Hepatocyte (in vitro differentiated cells): ENCODE measurements at regions not wholly inside any gene's neighbourhood (a gene's known extent, or its start where the extent isn't known, plus 50 kb on each side); places are given as distances from the start of the nearest gene placed in this dataset.

Experiments used
- DNase-seq: peaks from one replicate; pipeline ENCODE4 v3.0.0-alpha.2; 2016; ENCODE audit warnings: low spot score
- H2AFZ ChIP-seq: fragments of 200-600 bp; sonication (generic); 2 replicates; pipeline ENCODE4 v1.6.0; 2016; ENCODE audit warnings: antibody characterized with exemption, mild to moderate bottlenecking
- H3K27ac ChIP-seq: fragments of 200-600 bp; sonication (generic); 2 replicates; pipeline ENCODE4 v1.5.1; 2016; ENCODE audit warnings: mild to moderate bottlenecking
- H3K27me3 ChIP-seq: fragments of 200-600 bp; sonication (generic); 2 replicates; pipeline ENCODE4 v1.6.1; 2016
- H3K36me3 ChIP-seq: fragments of 200-600 bp; sonication (generic); replicated peaks from 2 replicates; pipeline ENCODE4 v1.5.1; 2016; ENCODE audit warnings: low read depth; ENCODE audit not compliant: insufficient read depth
- H3K4me1 ChIP-seq: fragments of 200-600 bp; sonication (generic); 2 replicates; pipeline ENCODE4 v1.5.1; 2016; ENCODE audit warnings: mild to moderate bottlenecking, moderate library complexity; ENCODE audit not compliant: insufficient read depth
- H3K4me2 ChIP-seq: fragments of 200-600 bp; sonication (generic); 2 replicates; pipeline ENCODE4 v1.6.0; 2016
- H3K4me3 ChIP-seq: fragments of 200-600 bp; sonication (generic); 2 replicates; pipeline ENCODE4 v1.5.1; 2016; ENCODE audit warnings: mild to moderate bottlenecking
- H3K79me2 ChIP-seq: fragments of 200-600 bp; sonication (generic); 2 replicates; pipeline ENCODE4 v1.6.0; 2017; ENCODE audit warnings: mild to moderate bottlenecking
- H3K9me2 ChIP-seq: fragments of 200-600 bp; sonication (generic); replicated peaks from 2 replicates; pipeline ENCODE4 v1.6.0; 2017; ENCODE audit warnings: mild to moderate bottlenecking; ENCODE audit not compliant: insufficient read depth
- H3K9me3 ChIP-seq: fragments of 200-600 bp; sonication (generic); 2 replicates; pipeline ENCODE4 v1.5.1; 2016; ENCODE audit warnings: low read depth, mild to moderate bottlenecking
- H4K20me1 ChIP-seq: fragments of 200-600 bp; sonication (generic); 2 replicates; pipeline ENCODE4 v1.6.0; 2016; ENCODE audit warnings: mild to moderate bottlenecking; ENCODE audit not compliant: insufficient read depth, poor library complexity, severe bottlenecking
- CTCF ChIP-seq: fragments of 200-600 bp; sonication (generic); IDR thresholded peaks from 2 replicates; pipeline ENCODE4 v1.5.1; 2016; ENCODE audit warnings: antibody characterized with exemption, mild to moderate bottlenecking; ENCODE audit not compliant: poor library complexity
- EZH2 ChIP-seq: fragments of 200-600 bp; sonication (generic); IDR thresholded peaks from 2 replicates; pipeline ENCODE4 v1.6.1; 2016; ENCODE audit warnings: antibody characterized with exemption, mild to moderate bottlenecking, borderline replicate concordance
- EZH2phosphoT487 ChIP-seq: fragments of 200-600 bp; sonication (generic); IDR thresholded peaks from one replicate; pipeline ENCODE4 v1.6.1; 2018; ENCODE audit warnings: antibody characterized with exemption, mild to moderate bottlenecking, low read depth, moderate library complexity; ENCODE audit not compliant: unreplicated experiment, severe bottlenecking
- WGBS: methylation state at CpG from one replicate; pipeline ENCODE4 v1.1.6; 2016; ENCODE audit warnings: low lambda C conversion rate; ENCODE audit errors: missing lambda C conversion rate; 5-methylcytosine and 5-hydroxymethylcytosine counted together

- no peaks in the 10 kb centered on the region for H3K4me1 ChIP-seq
- H3K79me2 ChIP-seq = no peaks in the 10 kb centered on the region
- no peak overlapping the region for H3K4me2 ChIP-seq
- H3K9me2 ChIP-seq = no peaks in the 10 kb centered on the region
- no peak for DNase-seq
- H3K27ac ChIP-seq = no peak overlapping the region
- TF ChIP-seq EZH2phosphoT487 = no peak
- TF ChIP-seq CTCF = no peak
- no peak for TF ChIP-seq EZH2
- no peaks in the 10 kb centered on the region for H4K20me1 ChIP-seq
- H2AFZ ChIP-seq = no peak overlapping the region
- no peaks in the 10 kb centered on the region for H3K9me3 ChIP-seq
- H3K4me3 ChIP-seq = no peak overlapping the region
- 100% methylated on average over 1 of the region's 1 CpG for WGBS
- H3K36me3 ChIP-seq = no peaks in the 10 kb centered on the region
- H3K27me3 ChIP-seq = peaks cover 4% of the 10 kb centered on the region
Observed at GRCh38 chr7:142612237-142612881, 136.9 kb upstream of the PRSS1 start.

GRCh38 chr7:142611566-142612236, 137.6 kb upstream of the PRSS1 start:
- H3K9me3 ChIP-seq = no peaks in the 10 kb centered on the region
- peak overlapping the region; percentile 48 for H3K27ac ChIP-seq
- H3K9me2 ChIP-seq = no peaks in the 10 kb centered on the region
- H3K27me3 ChIP-seq = no peaks in the 10 kb centered on the region
- no peaks in the 10 kb centered on the region for H3K36me3 ChIP-seq
- DNase-seq = peak; percentile 19
- H3K4me2 ChIP-seq = no peak overlapping the region
- no peak overlapping the region for H2AFZ ChIP-seq
- no peaks in the 10 kb centered on the region for H4K20me1 ChIP-seq
- TF ChIP-seq EZH2 (no peak), EZH2phosphoT487 (no peak), CTCF (no peak)
- H3K79me2 ChIP-seq = no peaks in the 10 kb centered on the region
- H3K4me1 ChIP-seq = no peaks in the 10 kb centered on the region
- no peak overlapping the region for H3K4me3 ChIP-seq
- 54% methylated on average over 7 of the region's 8 CpGs for WGBS

GRCh38 chr7:142608630-142609428, 140.4 kb upstream of the PRSS1 start:
- no peak for TF ChIP-seq EZH2
- no peak for TF ChIP-seq CTCF
- TF ChIP-seq EZH2phosphoT487 = no peak
- H3K4me2 ChIP-seq = no peak overlapping the region
- H2AFZ ChIP-seq = no peak overlapping the region
- H4K20me1 ChIP-seq = no peaks in the 10 kb centered on the region
- no peaks in the 10 kb centered on the region for H3K9me2 ChIP-seq
- H3K36me3 ChIP-seq = no peaks in the 10 kb centered on the region
- H3K4me3 ChIP-seq = no peak overlapping the region
- no peaks in the 10 kb centered on the region for H3K79me2 ChIP-seq
- WGBS = 77% methylated on average over 1 of the region's 1 CpG
- H3K27ac ChIP-seq = no peak overlapping the region
- H3K4me1 ChIP-seq = no peaks in the 10 kb centered on the region
- H3K27me3 ChIP-seq = peaks cover 4% of the 10 kb centered on the region
- DNase-seq = no peak
- no peaks in the 10 kb centered on the region for H3K9me3 ChIP-seq
